ENCODE measurements at regions not wholly inside any gene's neighbourhood (a gene's known extent, or its start where the extent isn't known, plus 50 kb on each side); places are given as distances from the start of the nearest gene placed in this dataset.

- TF ChIP-seq, protein P1, sequence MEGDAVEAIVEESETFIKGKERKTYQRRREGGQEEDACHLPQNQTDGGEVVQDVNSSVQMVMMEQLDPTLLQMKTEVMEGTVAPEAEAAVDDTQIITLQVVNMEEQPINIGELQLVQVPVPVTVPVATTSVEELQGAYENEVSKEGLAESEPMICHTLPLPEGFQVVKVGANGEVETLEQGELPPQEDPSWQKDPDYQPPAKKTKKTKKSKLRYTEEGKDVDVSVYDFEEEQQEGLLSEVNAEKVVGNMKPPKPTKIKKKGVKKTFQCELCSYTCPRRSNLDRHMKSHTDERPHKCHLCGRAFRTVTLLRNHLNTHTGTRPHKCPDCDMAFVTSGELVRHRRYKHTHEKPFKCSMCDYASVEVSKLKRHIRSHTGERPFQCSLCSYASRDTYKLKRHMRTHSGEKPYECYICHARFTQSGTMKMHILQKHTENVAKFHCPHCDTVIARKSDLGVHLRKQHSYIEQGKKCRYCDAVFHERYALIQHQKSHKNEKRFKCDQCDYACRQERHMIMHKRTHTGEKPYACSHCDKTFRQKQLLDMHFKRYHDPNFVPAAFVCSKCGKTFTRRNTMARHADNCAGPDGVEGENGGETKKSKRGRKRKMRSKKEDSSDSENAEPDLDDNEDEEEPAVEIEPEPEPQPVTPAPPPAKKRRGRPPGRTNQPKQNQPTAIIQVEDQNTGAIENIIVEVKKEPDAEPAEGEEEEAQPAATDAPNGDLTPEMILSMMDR (IDR thresholded peaks at IDR 0.05) = no peak
- TF ChIP-seq ZFX (IDR thresholded peaks at IDR 0.05; ENCODE audit: borderline replicate concordance) = no peak
These were observed 405.3 kb downstream of the PCDH7 start for GRCh38 chr4:31125496-31125895.

Data from 22Rv1 (cell line).